Heart left ventricle (tissue), 16 donors: ENCODE measurements at regions not wholly inside any gene's neighbourhood (a gene's known extent, or its start where the extent isn't known, plus 50 kb on each side); places are given as distances from the start of the nearest gene placed in this dataset.

Source experiments
- ATAC-seq, 4 donors: fragments of 200-7000 bp; cut with Tn5 transposase; one replicate each; pipeline ENCODE4 v1.9.1; 2020 to 2022; ENCODE audit warnings: moderate library complexity in 4 of 4, mild to moderate bottlenecking in 3 of 4, moderate number of reproducible peaks in 1 of 4
- DNase-seq, 5 donors: peaks; one replicate each; pipeline ENCODE4 v3.0.0-alpha.2; 2020
- H3K27ac ChIP-seq, 12 donors: fragments of 200-600 bp; sonication (generic) in 4 of 12; one replicate each; pipeline versions ENCODE4 v1.5.0 to v1.8.0; 2016 to 2022; ENCODE audit warnings: mild to moderate bottlenecking in 2 of 12
- H3K27me3 ChIP-seq, 9 donors: fragments of 200-600 bp; sonication (generic) in 2 of 9; one replicate each; pipeline versions ENCODE4 v1.5.1 to v1.8.0; 2016 to 2022; ENCODE audit warnings: mild to moderate bottlenecking in 3 of 9
- H3K36me3 ChIP-seq, 9 donors: fragments of 200-600 bp; sonication (generic) in 2 of 9; one replicate each; pipeline versions ENCODE4 v1.5.0 to v1.8.0; 2018 to 2022; ENCODE audit warnings: mild to moderate bottlenecking in 2 of 9
- H3K4me1 ChIP-seq, 12 donors: fragments of 200-600 bp; sonication (generic) in 4 of 12; one replicate each; pipeline versions ENCODE4 v1.5.0 to v1.8.0; 2016 to 2022; ENCODE audit warnings: mild to moderate bottlenecking in 3 of 12
- H3K4me3 ChIP-seq, 12 donors: fragments of 200-600 bp; sonication (generic) in 4 of 12; one replicate each; pipeline versions ENCODE4 v1.5.0 to v1.8.0; 2017 to 2022; ENCODE audit warnings: mild to moderate bottlenecking in 9 of 12, moderate library complexity in 4 of 12
- H3K9me3 ChIP-seq, 12 donors: fragments of 200-600 bp; sonication (generic) in 4 of 12; one replicate each; pipeline versions ENCODE4 v1.5.0 to v1.8.0; 2016 to 2022; ENCODE audit warnings: mild to moderate bottlenecking in 1 of 12
- CTCF ChIP-seq, 12 donors: fragments of 200-600 bp; sonication (generic) in 4 of 12; IDR thresholded peaks; one replicate each; pipeline versions ENCODE4 v1.5.0 to v1.8.0; 2018 to 2022; ENCODE audit warnings: antibody characterized with exemption in 12 of 12, mild to moderate bottlenecking in 5 of 12
- POLR2A ChIP-seq, 2 donors: fragments of 450-650 bp; IDR thresholded peaks; one replicate each; pipeline ENCODE4 v1.6.1; 2017; ENCODE audit warnings: antibody characterized with exemption in 2 of 2, mild to moderate bottlenecking in 2 of 2, moderate library complexity in 2 of 2
- WGBS, 4 donors: extraction: QIAGEN DNeasy Blood & Tissue Kit in 2 of 4; methylation state at CpG; one replicate each; pipeline versions ENCODE4 v1.1.5 to v1.1.7; 2013 to 2018; 5-methylcytosine and 5-hydroxymethylcytosine counted together
- intact Hi-C, 10 donors: fragments of 100-400 bp; cut with DNase I; formaldehyde crosslinking; loops; one replicate each; pipeline versions ENCODE4 v1.11.1 to v1.14.2; 2022
- donor health status: ischemic (EF 13 %, LVEDD 7.1; RV severe dilation, severe dysfunction).
- donor health status: healthy with polysubstance abuse.
- donor health status: DM: no; HTN: yes; CAD: no.
- donor health status: DM: no; HTN: no; CAD: no.
- donor health status: ischemic (EF 25% LVEDD 6.9; RV normal size, moderate dysfunction).
- donor health status: ischemic (EF 25% LVEDD 5.7; RV mildly dilated, moderate dysfunction).
- donor health status: healthy.
- donor health status: DM: yes; HTN: yes; CAD: no.
- donor health status: ischemic (EF 35%, LVEDD 5.7; RV mildly dilated, moderate dysfunction).
- donor health status: nonischemic (EF 11% LVEDD 7.7; RV severe dilation, severe dysfunction).
- donor health status: DM: yes; HTN: yes; CAD: no.
- donor health status: PGD.
- donor health status: ischemic (EF 29% LVEDD 5.4; RV normal size, mild dysfunction).
- donor health status: nonischemic (EF 23%, LVEDD 6.1; RV moderate dilation, normal function).

- H3K9me3 ChIP-seq = no peaks in the 10 kb centered on the region
- DNase-seq (peak in 4 of 5 donors; percentile 33 to 49 (median 41)), ATAC-seq (peak; percentile 93 to 96 (median 94))
- WGBS, 4 donors = 10 to 24% (median 20%) methylated on average over 2 of the region's 2 CpGs
- H3K27ac ChIP-seq = no peak overlapping the region
- no peak for TF ChIP-seq CTCF (IDR thresholded peaks at IDR 0.05)
- no peak for TF ChIP-seq POLR2A (IDR thresholded peaks at IDR 0.05)
- H3K36me3 ChIP-seq = no peaks in the 10 kb centered on the region
- intact Hi-C loops = loop anchor here in 1 of 10 donors (10.0 kb wide), 1 partner anchor 160 kb away; no protein-coding TSS in a partner anchor
- H3K4me3 ChIP-seq = no peak overlapping the region
- H3K4me1 ChIP-seq = peaks cover 0 to 24% (median 7%) of the 10 kb centered on the region in 12 donors
- no peaks in the 10 kb centered on the region for H3K27me3 ChIP-seq
These were observed 716.8 kb downstream of the EPHA4 start for GRCh38 chr2:220855296-220855695.

DNA sequence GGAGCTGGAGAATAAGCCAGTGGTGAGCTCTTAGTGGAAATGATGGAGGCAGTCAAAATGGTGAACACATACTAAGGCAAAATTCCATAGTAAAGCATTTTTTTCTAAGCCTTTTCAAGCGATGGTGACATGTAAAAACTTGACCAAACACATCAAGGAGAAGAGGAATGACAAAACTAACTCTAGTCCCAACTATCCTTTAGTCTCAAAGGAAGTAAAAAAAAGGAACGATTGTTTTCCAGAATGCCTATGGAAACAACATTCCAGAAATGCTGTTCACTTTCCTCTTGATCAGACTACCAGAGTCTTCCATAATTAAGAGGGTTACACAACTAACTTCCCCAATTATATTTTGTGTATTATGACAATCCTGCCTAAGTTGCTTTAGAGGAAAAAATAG is 715.6 kb downstream of the EPHA4 start:
- no peak overlapping the region for H3K27ac ChIP-seq
- H3K4me1 ChIP-seq = peaks cover 0 to 24% (median 7%) of the 10 kb centered on the region in 12 donors
- TF ChIP-seq CTCF (IDR thresholded peaks at IDR 0.05) = no peak
- TF ChIP-seq POLR2A (IDR thresholded peaks at IDR 0.05) = no peak
- intact Hi-C loops = loop anchor here in 1 of 10 donors (10.0 kb wide), 1 partner anchor 162 kb away; no protein-coding TSS in a partner anchor
- 85 to 91% (median 87%) methylated on average over 2 of the region's 2 CpGs for WGBS, 4 donors
- DNase-seq = no peak
- H3K27me3 ChIP-seq = no peaks in the 10 kb centered on the region
- no peak overlapping the region for H3K4me3 ChIP-seq
- H3K36me3 ChIP-seq = no peaks in the 10 kb centered on the region
- no peak for ATAC-seq
- H3K9me3 ChIP-seq = no peaks in the 10 kb centered on the region

DNA sequence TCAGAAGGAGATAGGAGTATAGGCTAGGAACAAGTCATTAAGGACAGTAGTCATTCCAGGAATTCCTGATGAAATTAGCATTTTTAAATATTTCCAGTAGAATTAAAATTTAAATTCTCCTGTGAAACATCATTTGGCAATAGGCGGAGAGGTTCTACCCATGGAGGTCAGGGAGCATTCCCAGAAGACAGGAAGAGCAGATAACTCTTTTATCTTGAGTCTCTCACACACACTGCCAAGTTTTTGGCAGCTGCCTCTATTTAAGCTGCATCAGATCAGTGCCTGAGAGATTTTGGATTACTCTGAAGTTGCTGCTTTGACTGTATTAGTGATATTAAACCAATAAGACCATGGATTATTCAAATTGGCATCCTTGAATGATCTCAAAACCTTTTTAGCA is 714.7 kb downstream of the EPHA4 start:
- H3K27ac ChIP-seq = no peak overlapping the region
- H3K27me3 ChIP-seq = no peaks in the 10 kb centered on the region
- H3K4me1 ChIP-seq = peaks cover 0 to 24% (median 7%) of the 10 kb centered on the region in 12 donors
- no peaks in the 10 kb centered on the region for H3K36me3 ChIP-seq
- TF ChIP-seq CTCF (IDR thresholded peaks at IDR 0.05) = no peak
- no peak for TF ChIP-seq POLR2A (IDR thresholded peaks at IDR 0.05)
- no peaks in the 10 kb centered on the region for H3K9me3 ChIP-seq
- WGBS, 4 donors = 70 to 75% (median 73%) methylated on average over 1 of the region's 1 CpG
- no peak overlapping the region for H3K4me3 ChIP-seq
- intact Hi-C loops = loop anchor here in 1 of 10 donors (10.0 kb wide), 1 partner anchor 163 kb away; no protein-coding TSS in a partner anchor
- ATAC-seq = no peak
- no peak for DNase-seq

DNA sequence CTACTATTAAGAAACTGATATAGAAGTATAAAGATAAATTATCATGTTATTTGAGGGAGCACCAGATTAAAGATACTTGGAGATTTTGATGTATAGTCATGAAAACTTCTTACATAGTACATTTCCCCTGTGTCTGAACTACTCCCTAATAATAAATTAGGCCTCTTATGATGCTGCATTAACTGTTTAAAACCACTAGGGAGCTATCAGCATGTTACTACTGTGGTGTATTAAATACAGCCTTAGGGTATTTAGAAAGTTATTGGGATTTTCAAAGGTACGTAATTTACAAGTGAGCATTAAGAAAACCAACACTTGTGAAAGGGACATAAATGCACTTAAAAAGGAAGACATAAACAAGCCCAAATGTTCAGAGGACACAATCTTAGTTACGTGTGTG is 714.0 kb downstream of the EPHA4 start:
- H3K27me3 ChIP-seq = no peaks in the 10 kb centered on the region
- WGBS, 4 donors = 91 to 98% (median 94%) methylated on average over 2 of the region's 2 CpGs
- intact Hi-C loops = loop anchor here in 1 of 10 donors (10.0 kb wide), 1 partner anchor 163 kb away; no protein-coding TSS in a partner anchor
- DNase-seq (no peak), ATAC-seq (no peak)
- H3K27ac ChIP-seq = no peak overlapping the region
- TF ChIP-seq POLR2A (IDR thresholded peaks at IDR 0.05) (no peak), CTCF (IDR thresholded peaks at IDR 0.05) (no peak)
- no peaks in the 10 kb centered on the region for H3K9me3 ChIP-seq
- H3K36me3 ChIP-seq = no peaks in the 10 kb centered on the region
- H3K4me1 ChIP-seq = peaks cover 0 to 24% (median 7%) of the 10 kb centered on the region in 12 donors
- no peak overlapping the region for H3K4me3 ChIP-seq
